ENCODE measurements at regions not wholly inside any gene's neighbourhood (a gene's known extent, or its start where the extent isn't known, plus 50 kb on each side); places are given as distances from the start of the nearest gene placed in this dataset.

DNA sequence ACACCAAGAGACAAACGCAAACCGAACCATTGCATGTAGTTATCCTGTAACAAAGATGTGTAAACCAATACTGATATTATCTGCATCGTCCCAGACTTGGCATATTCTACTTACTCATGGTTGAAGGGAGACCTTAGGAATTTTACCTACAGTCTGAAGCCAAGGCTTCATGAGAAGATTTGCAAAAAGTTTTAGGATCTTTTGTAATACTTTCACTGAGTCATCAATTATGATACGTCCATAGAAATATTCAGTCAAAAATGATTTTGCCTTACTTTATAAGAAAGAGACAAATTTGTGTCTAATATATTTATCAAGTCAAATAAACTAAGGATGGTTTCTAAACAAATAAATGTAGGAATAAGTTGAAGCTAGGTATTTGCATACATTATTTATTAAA is 1176.1 kb upstream of the ADGRL2 start:
- TF ChIP-seq CTCF (IDR thresholded peaks at IDR 0.05; ENCODE audit: low read length) = no peak
- no peak for TF ChIP-seq EZH2 (optimal IDR thresholded peaks at IDR 0.05; ENCODE audit: low read depth, low read length)
- no peak for TF ChIP-seq EZH2phosphoT487 (IDR thresholded peaks at IDR 0.05; ENCODE audit: low read length)

Measured in MM.1S (cell line).